Right ventricle myocardium inferior (tissue), 1 donor: ENCODE measurements at regions not wholly inside any gene's neighbourhood (a gene's known extent, or its start where the extent isn't known, plus 50 kb on each side); places are given as distances from the start of the nearest gene placed in this dataset.

ENCODE experiments used
- ATAC-seq: fragments of 200-7000 bp; cut with Tn5 transposase; one replicate; pipeline ENCODE4 v1.9.1; 2020; ENCODE audit warnings: mild to moderate bottlenecking, moderate library complexity
- DNase-seq: peaks from one replicate; pipeline ENCODE4 v3.0.0; 2021; ENCODE audit errors: missing footprints
- intact Hi-C: fragments of 100-400 bp; cut with DNase I; formaldehyde crosslinking; loops from one replicate; pipeline ENCODE4 v1.11.0; 2022
- donor health status: DM: no; HTN: yes; CAD: no; lungs with severe emphysema.

GRCh38 chr2:12515871-12516270 is 200.9 kb upstream of the TRIB2 start:
- intact Hi-C loops, result no loop called here
- DNase-seq, result no peak
- ATAC-seq, result no peak

DNA sequence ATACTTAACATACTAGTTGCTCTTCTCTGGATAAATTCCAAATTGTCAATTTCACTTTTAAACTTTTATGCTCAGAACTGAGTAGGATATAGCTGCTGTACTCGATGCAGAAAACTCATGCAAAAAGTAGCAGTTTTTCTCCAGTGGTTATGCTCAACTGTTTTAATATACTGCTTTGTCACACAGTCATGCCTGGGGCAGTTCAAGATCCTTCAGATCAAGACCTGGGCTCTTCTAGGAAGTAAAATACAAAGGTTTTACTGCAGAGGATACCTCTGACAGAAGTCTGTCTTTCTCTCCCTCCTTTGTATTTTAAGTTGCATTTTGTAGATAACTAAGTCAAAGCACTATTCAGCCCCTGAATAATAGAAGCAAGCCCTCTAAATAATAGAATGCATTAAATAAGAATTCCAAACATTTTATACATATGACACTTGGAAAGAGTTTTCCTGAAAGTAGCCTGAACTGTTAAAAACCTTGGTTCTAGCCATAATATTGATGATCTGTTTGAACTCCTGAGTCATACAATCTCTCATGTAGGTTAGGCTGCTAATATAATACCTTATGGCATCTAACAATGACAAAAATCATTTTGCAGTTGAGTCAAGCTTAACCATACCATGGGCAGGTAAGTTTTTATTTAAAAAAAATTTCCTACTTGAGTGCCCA is 183.3 kb upstream of the TRIB2 start:
- intact Hi-C loops, result no loop called here
- no peak for DNase-seq
- no peak for ATAC-seq

- peak; percentile 20 for ATAC-seq
- no peak for DNase-seq
- intact Hi-C loops, result no loop called here
Observed at GRCh38 chr2:12534646-12535263, 182.0 kb upstream of the TRIB2 start.

- no peak for DNase-seq
- no peak for ATAC-seq
- intact Hi-C loops, result no loop called here
Observed at GRCh38 chr2:12536976-12537375, 179.8 kb upstream of the TRIB2 start.

DNA sequence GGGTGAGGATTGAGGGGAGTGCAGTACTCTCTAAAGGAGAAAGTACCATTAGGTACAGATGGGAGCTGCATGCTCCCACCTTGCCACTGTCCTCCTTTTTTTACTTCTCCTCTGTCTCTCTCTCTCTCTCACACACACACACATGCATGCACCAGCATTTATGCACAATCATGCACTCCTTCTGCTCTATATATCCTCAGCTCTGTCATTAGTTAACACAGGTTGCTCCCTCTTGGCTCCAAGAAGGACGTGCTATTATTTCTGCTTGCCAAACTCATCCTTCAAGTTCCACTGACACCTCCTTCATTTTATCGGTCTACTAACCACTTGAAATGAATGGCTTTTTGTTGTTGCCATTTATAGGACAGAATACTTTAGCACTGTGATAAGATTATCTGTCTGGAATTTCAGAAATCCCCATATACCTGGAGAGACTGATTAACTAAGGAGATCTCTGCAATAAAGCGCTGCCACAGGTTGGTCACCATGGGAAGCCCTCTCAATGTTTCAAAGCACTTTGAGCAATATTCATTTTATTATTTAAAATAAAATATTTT is 178.5 kb upstream of the TRIB2 start:
- intact Hi-C loops, result no loop called here
- DNase-seq (no peak), ATAC-seq (no peak)

DNA sequence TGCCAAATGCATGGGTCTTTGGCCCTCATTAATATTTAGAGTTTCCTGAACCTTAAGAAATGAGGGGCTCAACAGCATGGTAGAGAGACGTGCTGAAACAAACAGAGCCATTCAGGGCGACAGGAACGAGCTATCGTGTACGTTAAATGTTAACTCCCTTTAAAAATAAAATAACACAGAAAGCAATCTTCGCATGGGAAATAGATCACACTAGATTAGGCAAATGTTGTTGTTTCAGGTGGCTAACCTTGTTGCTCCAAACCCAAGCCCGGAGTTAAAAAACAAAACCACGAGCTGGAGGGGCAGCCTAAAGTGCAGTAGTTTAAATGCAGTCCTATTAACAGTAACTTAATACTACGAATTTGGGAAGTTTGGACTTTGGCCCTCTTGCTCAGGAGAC is 177.4 kb upstream of the TRIB2 start:
- DNase-seq (no peak), ATAC-seq (no peak)
- intact Hi-C loops, result no loop called here

DNA sequence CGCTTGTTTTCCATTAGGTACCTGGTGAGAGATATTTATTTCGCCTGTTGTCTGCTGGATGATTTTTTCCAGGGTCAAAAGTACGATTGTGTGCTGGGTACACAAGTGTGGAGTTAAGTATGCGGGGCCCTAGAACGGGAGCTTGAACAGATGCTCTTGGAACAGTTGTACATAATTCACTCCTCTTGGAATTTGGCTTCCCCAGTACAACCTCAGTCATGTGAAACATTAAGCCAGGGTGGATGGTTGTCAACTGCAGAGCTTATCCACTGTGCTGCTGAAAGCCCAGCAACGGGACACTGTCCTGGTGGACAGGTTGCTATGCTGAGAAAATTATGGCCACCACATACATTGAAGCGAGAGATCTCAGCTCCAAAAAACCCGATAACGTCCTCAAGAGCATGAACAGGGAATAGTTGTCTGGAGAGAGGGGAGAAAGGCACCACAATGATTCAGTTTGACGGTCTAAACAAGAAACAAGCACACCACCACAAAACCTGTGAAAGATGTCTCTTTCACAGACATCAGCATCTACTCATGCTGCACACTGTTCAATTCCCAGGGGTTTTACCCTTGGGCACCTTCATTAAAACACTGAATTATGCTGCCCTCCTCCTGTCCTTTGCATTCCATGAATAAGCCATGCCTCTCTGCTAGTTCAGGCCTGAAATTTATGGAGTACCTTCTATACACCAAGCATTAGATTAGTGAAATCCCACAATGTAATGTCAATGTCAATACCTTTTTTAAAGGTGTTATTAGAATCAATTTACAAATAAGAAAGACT is 176.8 kb upstream of the TRIB2 start:
- intact Hi-C loops, result loop anchor here (10.0 kb wide), 1 partner anchor 395 kb away; no protein-coding TSS in a partner anchor
- DNase-seq, result no peak
- ATAC-seq, result peak; percentile 90

GRCh38 chr2:12543076-12543977 is 173.4 kb upstream of the TRIB2 start:
- DNase-seq (no peak), ATAC-seq (no peak)
- intact Hi-C loops, result loop anchor here (10.0 kb wide), 1 partner anchor 391 kb away; no protein-coding TSS in a partner anchor

- no peak for ATAC-seq
- intact Hi-C loops, result loop anchor here (10.0 kb wide), 1 partner anchor 391 kb away; no protein-coding TSS in a partner anchor
- DNase-seq, result no peak
Observed at GRCh38 chr2:12543978-12544558, 172.7 kb upstream of the TRIB2 start.

GRCh38 chr2:12547566-12548170 is 169.1 kb upstream of the TRIB2 start:
- no peak for DNase-seq
- intact Hi-C loops, result loop anchor here (10.0 kb wide), 1 partner anchor 387 kb away; no protein-coding TSS in a partner anchor
- ATAC-seq, result no peak

DNA sequence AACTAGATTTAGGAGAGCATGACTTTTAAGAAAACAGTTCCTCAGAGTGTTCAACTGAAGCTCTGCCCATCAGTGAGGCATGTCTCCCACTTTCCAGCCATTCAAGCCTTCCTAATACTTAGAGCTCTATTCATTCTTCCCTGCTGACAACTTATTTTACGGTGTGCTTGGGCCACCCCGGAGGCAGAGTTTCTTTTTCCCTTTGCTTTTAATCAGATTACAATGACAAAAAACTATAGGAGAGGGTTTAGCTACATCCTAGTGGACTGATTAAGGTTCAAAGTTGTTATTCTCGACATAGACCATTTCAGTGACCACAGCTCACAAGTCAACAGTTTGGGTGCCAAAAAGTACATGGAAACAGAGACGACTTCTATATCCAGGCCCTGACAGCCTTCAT is 167.8 kb upstream of the TRIB2 start:
- DNase-seq (no peak), ATAC-seq (no peak)
- intact Hi-C loops, result loop anchor here (10.0 kb wide), 1 partner anchor 386 kb away; no protein-coding TSS in a partner anchor

DNA sequence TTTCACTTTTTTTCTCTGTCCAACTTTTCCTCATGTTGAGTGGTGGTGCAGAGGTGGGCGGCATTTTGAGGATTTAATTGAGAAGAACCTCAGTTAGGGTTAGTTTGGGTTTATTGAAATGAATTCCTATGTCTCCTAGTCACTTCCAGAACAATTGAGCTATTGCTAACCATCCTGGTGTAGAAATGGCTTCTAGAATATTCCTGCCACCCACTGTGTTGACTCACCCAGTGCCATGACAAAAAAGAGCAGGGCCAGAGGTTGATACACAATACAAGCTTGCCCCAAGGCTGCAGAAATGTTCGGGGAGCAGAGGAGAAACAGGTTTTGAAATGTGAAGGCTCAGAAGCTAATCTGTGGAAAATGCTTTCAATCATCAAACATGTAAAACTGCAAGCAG is 167.1 kb upstream of the TRIB2 start:
- intact Hi-C loops, result loop anchor here (10.0 kb wide), 1 partner anchor 385 kb away; no protein-coding TSS in a partner anchor
- DNase-seq (no peak), ATAC-seq (no peak)

DNA sequence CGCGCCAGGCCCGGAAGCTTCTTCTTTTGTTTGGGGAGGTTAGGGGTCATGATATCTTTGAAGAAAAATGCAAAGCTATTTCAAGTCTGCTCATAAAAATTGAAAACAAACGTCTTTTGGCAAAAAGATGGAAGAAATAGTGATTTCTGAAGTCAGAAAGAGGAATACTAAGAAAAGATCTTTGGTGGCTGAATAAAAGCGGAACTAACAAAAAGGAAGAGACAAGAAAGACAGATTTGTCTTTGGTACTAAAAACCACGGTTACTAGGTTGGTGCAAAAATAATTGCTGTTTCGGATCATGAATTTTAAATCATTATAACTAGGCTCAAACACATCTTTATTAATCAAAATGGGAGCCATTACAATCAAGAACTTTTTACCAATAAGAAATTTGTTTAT is 164.6 kb upstream of the TRIB2 start:
- intact Hi-C loops, result no loop called here
- ATAC-seq (no peak), DNase-seq (no peak)

GRCh38 chr2:12554224-12555011 is 162.3 kb upstream of the TRIB2 start:
- ATAC-seq, result no peak
- intact Hi-C loops, result no loop called here
- DNase-seq, result peak; percentile 56

DNA sequence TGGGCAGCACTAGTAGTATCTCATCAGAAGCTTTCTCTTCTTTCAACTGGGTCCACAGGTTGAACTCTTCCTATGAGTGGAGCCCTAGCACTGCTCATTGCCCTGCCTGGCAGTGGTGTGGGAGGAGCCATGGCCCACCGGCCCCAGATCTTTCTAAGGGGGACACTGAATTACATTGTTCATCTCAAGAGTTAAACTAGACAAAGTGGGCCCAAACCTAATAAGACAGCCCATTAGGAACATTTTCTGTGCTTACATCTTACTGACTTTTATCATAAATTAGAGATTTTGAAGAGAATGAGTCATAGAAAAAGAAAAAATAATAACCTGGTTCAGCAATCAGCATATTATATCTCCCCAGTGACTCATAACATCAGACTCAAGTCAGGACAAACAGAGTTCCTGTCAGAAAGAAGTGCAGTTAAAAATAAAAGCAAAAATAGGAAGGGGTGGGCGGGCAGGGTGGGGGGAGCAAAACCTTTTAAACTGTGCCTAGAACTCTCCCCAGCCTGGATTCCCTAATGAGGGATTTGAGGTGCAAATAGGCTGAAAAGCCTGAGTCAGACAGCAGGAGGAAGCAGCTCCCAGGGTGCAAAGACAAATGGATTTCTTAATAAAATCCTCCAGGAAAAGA is 161.6 kb upstream of the TRIB2 start:
- intact Hi-C loops, result no loop called here
- no peak for DNase-seq
- ATAC-seq, result no peak

DNA sequence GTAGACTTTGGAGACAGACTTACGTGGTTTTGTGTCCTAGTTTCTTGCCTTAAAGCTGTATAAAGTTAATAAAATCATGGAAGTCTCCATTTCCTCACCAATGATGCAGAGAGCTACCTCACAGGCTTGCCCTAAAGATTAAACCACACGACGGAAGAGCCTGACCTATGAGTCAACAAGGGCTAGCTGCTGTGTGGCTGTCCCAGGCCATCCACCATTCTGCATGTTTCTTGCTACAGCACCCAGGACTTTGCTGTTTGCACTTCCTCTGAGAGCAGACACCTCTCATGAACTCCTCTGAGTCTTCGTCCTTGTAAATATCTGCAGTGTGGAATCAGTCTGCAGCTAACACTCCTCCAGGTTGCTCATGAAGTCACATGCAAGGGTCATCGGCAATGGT is 160.0 kb upstream of the TRIB2 start:
- ATAC-seq, result no peak
- no peak for DNase-seq
- intact Hi-C loops, result no loop called here

DNA sequence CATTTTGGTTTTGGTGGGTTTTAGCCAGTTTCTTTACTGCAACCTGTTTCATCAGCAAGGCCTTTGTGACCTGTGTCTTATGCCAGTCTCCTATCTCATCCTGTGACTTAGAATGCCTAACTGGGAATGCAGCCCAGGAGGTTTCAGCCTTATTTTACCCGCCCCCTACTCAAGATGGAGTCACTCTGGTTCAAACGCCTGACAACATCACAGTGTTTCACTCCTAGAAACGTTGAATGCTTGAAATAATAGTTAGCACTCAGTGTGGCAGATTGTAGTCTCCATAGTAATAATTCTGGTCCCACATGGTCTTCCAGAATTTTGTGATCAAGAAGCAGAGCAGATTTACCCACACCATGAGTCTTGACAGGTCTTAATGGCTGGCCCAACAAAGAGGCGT is 159.0 kb upstream of the TRIB2 start:
- ATAC-seq (no peak), DNase-seq (no peak)
- intact Hi-C loops, result no loop called here
